G401 (cell line): ENCODE measurements at regions not wholly inside any gene's neighbourhood (a gene's known extent, or its start where the extent isn't known, plus 50 kb on each side); places are given as distances from the start of the nearest gene placed in this dataset.

Experiments
- DNase-seq: peaks from one replicate; pipeline ENCODE4 v3.0.0-alpha.2; 2015; ENCODE audit warnings: low spot score
- in situ Hi-C: cut with HindIII; loops from 2 replicates; pipeline ENCODE4 v1.10.0; 2016; ENCODE audit warnings: low sequenced_read_pairs, mixed read lengths

DNA sequence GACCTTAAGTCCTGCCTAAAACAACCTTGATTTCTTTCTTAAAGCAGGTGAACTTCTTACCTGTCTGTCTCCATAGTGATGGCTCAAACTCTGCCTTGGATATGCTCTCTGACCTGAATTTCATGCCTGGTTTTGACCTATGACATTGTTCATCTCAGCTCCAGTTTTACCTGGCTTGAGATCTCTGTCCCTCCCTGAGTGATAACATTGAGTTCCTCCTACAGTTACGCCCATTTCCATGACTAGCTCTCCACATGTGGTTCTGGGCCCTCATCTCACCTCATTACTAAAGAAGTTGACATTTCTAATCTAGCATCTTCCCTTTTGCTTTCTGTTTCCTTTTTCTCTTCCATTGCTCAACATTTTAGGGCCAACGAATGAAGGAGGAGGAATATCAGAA, 233.1 kb downstream of the HHIPL2 start:
- in situ Hi-C loops, result no loop called here
- no peak for DNase-seq

DNA sequence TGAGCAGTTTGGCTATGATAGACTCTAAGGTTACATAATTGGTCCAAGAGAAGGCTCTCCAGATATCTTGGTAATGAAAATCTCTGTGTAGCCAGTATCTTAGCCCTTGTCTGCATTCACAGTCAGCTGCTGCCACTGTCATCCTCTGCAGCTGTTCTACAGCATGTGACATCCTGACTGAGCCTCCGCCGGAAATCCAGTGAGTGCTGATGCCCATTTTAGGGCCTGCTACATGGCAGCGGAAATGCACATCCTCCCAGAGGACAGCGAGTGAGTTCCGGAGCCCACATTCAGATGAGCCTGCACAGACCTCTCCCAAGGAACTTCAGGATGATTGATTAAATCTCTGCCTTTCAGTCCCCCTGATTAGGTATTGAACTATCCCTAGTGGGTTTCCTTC, 237.1 kb downstream of the HHIPL2 start:
- DNase-seq, result no peak
- in situ Hi-C loops, result no loop called here

DNA sequence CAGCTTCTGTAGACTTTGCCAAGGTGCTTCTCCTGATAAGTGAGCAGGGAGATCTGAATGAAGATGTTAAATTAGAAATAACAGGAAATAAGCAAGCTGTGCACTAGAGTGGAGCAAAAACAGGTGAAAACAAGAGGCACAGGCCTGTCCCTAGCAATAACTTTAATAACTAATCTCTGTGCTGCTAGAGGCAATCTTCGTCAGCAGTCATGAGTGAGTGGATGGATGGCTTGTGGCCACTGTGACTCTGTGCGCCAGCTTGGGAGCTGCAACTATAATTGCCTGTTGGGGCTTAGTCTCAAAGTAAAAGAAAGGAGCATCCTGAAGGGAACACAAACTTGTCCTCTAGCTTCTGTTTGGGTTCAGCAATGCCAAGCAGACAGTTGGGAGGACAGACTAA, 240.3 kb downstream of the HHIPL2 start:
- DNase-seq, result no peak
- in situ Hi-C loops, result no loop called here

DNA sequence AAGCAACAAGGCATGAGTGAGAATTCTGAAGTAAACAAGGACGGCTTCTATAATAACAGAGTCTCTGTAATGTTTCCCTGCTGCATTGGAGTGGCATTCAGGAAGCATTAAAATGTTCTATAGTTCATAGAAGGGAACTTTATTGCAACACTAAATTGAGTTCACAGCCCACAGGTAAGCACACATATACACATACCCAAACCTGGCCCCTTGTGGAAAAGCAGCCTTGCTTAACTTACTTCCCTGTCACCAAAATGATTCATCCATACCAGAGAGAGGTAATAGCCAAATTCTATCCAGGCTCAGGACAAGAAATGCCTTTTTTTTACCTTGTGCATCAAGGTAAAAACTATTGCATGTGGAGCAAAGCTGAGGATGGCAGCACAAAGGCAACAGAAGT, 241.4 kb downstream of the HHIPL2 start:
- in situ Hi-C loops, result no loop called here
- DNase-seq, result no peak

DNA sequence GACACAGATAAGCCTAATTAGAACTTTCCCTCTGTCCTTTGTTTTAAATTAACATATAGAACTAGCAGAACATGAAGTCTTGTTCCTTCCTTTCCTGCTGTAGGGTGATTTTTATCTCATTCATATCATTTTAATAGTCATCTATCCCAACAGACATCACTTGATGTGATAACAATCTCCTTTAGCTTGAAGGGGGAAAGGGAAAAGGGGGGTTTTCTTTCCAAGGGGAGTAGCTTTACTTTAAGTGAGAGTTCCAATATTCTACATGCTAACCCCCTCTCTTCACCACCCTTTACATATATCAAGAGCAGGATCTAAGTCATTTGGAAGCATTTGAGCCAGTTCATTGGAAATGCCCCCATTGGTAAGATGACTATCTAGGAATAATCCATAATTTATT, 241.9 kb downstream of the HHIPL2 start:
- in situ Hi-C loops, result no loop called here
- DNase-seq, result no peak

DNA sequence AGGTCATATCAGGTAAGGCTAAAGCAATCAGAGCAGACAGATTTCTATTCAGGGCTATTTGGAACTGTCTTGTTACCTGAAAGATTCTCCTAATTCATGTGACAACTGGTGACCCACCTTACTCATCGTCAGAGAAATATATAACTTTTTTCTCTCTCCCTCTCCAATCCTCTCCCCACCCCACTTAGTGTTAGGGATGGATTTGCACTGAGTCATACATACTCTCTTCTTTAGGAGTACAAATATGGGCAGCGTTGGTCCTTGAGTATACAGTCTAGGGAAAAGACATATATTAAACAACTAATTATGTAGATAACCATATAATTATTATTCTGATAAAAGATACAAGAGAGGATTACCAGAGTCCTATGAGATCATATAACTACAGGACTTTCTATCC, 246.3 kb downstream of the HHIPL2 start:
- no peak for DNase-seq
- in situ Hi-C loops, result no loop called here

DNA sequence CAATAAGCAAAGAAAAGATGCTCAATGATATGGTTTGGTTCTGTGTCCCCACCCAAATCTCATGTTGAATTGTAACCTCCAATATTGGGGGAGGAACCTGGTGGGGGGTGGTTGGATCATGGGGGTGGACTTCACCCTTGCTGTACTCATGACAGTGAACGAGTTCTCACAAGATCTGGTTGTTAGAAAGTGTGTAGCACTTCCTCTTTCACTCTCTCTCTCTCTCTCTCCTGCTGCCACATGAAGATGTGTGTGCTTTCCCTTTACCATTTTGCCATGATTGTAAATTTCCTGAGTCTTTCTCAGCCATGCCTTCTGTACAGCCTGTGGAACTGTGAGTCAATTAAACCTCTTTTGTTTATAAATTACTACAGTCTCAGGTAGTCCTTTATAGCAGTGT, 248.4 kb downstream of the HHIPL2 start:
- in situ Hi-C loops, result no loop called here
- DNase-seq, result no peak

DNA sequence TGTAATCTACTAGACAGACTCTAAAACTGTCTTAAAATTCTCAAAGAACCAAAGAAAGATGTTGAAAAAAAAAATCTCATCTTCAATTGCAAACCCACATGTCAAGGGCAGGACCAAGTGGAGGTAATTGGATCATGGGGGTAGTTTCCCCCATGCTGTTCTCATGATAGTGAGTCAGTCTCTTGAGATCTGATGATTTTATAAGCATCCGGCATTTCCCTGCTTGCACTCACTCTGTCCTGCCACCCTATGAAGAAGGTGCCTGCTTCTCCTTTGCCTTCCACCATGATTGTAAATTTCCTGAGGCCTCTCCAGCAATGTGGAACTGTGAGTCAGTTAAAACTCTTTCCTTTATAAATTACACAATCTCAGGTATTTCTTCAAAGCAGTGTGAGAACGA, 257.0 kb downstream of the HHIPL2 start:
- DNase-seq, result no peak
- in situ Hi-C loops, result no loop called here

DNA sequence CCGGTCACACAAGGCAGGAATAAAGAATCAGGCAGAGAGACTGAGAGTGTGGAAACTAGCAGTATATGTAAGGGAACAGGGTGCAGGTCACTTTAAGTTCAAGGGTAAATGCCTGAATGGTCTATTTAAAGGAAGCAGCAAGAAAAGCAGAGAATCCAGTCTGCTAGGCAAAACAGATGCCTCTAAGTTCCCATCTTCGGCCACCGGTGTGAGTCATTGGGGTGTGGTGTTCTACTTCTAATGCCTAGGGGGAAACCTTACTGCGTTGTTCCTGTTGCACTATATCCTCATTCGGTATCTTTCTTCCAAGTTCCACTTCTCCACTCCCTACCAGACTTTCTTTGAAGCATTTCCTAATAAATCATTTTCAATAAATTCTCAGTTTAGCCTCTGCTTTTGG, 259.9 kb downstream of the HHIPL2 start:
- no peak for DNase-seq
- in situ Hi-C loops, result no loop called here

DNA sequence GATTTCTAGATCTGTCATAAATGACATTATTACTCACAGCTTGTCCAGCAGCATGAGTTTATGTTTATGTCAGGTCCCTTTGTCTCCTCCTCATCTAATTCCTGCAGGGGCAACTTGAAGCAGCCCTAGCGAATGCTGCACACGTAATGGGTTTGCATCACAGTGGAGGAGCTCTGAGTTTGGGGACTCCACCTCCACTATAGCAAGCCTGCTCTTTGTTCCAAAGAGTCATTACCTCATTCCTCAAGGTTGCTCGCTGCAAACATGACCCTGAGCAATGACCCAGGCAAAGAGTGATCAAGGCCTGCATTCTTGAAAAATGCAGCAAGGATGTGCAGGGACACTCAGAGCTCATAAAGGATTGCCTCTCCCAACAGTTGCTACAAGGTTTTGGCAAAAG, 261.9 kb downstream of the HHIPL2 start:
- DNase-seq, result no peak
- in situ Hi-C loops, result no loop called here

DNA sequence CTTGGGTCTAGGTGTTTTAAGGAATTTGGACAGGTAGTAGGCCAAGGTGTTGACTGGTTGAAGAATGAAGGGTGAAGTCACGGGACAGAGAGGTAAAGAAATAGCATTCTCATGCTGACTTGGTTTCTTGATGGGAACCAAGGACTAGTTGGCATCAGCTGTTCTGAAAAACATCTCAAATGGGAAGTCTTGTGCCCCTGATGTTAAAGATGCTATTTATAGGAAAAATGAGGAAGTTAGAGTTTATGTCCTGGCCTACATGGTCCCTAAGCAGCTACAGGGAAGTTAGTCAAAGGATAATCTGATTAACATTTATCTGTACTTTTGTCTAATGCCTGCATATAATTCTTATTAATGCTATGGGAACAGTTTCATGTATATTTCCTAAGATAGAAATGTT, 262.4 kb downstream of the HHIPL2 start:
- in situ Hi-C loops, result no loop called here

DNA sequence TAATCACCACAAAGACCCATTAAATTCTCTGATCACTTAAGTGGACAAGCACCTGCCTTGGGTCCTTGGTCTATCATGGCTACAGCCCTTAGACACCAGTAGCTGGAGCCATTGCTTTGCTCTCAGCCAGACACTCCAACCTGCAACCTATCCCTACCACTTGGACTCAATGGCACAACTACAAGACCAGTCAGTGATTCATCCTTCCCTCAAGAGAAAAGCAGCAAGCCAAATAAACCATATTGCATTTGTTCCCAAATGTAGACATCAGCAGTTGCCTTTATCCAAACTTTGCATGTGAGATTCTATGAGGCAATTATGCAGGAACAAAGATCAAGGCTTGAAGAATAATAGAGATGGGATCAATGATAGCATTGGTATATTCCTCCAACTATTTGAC, 263.4 kb downstream of the HHIPL2 start:
- in situ Hi-C loops, result no loop called here
- DNase-seq, result no peak

More for the DNA sequence above, 262.4 kb downstream of the HHIPL2 start:
- DNase-seq, result no peak

DNA sequence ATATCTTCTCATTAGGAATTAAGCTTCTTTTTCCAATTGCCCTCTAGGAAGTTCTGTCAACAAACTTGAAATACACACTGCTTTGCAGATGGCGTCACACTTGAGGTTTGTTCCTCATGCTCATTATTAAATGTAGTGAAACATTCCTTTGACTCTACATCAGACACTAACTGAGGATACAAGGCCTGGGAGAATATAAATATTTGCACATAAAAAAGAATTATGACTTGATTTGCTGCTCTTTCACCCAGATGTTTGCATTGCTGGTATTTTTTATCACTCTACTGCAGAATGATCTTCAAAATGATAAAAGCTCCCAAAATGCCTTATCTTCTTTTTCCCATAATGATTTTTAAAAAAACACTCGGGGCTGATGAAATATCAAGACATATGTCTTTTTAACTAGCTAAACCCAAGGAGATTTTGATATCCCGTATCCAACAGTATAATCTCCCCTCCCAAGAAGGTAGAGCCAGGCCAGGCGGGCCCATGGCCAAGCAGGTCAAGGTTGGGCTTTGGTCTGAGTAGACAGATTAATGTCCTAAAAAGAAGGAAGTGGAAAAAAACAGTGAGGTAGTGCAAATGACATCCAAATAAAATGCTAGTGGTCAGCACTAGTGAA, 264.6 kb downstream of the HHIPL2 start:
- no peak for DNase-seq
- in situ Hi-C loops, result no loop called here

DNA sequence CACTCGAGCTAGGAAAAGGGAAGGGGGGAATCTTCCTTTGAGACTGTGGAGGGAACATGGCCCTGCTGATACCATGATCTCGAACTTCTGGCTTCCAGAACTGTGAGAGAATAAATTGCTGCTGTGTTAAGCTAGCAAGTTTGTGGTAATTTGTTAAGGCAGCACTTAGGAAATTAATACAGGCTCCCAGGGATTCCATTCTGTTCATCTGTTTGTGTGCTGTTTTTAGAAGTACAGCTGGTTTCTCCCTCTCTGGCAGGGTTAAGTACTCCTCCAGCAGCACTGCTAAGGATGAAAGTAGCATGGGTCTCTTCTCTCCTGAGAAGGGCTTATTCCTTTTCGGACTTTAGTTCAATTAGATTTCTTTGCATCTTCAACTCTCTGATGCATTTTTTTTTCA, 268.3 kb downstream of the HHIPL2 start:
- in situ Hi-C loops, result no loop called here
- no peak for DNase-seq

DNA sequence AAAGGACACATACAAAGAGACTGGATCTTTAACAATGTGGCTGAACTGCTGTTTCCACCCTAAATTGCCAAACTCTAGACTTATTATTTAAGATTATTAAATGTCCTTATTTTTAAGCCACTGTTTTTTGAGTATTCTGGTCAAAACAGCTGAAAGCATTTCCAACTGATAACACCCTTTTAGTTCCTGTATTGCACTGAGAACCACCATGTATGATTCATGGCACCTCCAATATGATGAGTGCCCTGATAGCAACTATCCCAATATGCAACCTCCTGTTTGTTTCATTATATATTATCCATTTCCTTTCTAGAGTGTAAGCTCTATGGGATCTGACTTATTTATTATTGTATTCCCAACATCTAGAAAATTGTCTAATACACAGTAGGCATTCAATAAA, 269.4 kb downstream of the HHIPL2 start:
- in situ Hi-C loops, result no loop called here
- DNase-seq, result no peak

DNA sequence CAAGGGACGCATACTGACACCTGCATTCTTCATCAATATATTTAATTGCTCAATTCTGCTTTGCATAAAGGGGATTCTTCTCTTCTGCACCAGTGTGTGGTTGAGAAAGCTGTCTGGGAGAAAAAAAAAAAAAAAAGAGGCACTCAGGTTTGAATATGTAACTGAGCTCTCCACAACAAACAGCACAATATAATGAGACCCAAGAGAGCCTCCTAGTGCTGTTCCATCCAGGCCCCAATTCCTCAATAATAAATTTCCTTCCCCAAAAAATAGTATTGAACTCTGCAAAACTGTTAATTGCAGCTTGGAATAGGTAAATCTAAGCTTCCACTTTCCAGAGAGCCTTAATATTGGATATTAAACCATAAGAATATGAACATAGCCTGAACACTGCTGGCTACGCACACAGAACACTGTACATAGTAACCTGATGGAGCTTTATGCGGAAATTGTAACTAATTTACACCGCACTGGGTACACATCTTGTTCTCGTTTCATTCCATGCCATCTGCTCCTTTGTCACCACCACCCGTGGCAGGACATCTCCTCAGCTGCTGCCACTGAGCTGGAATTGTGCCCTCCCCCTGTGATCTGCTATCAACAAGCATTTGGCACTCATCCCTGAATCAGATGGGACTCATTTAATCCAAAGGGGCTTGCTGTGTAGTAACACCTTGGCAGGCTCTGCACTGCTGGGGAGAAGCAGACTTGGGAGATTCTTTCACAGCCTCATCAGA, 272.0 kb downstream of the HHIPL2 start:
- in situ Hi-C loops, result no loop called here
- DNase-seq, result peak; percentile 98

DNA sequence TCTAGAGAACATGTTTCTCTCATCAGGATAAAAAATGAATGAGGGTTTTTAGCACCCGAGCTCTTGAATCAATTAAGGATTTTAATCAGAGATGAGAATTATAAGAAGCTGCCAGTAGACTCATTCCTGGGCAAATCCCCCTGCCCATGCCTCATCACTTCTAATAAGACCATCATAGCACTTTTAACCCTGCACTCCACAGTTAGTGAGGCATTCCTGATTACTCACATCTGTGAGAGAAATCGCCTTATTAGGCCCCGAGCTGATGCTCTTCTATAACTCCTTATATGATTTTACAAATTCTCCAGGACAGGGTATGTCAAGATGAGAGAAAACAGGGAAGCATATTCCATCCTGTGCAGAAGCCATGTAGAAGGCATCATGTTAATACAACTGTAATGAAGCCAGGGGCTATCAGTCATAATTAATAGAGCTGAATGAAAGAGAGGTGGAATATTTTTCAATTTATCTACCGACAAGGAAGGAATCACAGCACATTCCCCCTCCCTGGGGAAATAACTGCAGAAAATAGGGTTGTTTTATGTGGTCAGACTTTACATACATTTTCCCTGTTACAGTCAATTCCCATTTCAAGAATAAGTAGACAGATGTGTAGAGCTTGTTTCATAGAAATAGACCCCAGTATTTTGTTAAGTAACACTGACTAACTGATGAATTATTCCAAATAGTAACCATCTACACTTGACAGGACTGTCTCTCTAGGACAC, 272.7 kb downstream of the HHIPL2 start:
- no peak for DNase-seq
- in situ Hi-C loops, result no loop called here

DNA sequence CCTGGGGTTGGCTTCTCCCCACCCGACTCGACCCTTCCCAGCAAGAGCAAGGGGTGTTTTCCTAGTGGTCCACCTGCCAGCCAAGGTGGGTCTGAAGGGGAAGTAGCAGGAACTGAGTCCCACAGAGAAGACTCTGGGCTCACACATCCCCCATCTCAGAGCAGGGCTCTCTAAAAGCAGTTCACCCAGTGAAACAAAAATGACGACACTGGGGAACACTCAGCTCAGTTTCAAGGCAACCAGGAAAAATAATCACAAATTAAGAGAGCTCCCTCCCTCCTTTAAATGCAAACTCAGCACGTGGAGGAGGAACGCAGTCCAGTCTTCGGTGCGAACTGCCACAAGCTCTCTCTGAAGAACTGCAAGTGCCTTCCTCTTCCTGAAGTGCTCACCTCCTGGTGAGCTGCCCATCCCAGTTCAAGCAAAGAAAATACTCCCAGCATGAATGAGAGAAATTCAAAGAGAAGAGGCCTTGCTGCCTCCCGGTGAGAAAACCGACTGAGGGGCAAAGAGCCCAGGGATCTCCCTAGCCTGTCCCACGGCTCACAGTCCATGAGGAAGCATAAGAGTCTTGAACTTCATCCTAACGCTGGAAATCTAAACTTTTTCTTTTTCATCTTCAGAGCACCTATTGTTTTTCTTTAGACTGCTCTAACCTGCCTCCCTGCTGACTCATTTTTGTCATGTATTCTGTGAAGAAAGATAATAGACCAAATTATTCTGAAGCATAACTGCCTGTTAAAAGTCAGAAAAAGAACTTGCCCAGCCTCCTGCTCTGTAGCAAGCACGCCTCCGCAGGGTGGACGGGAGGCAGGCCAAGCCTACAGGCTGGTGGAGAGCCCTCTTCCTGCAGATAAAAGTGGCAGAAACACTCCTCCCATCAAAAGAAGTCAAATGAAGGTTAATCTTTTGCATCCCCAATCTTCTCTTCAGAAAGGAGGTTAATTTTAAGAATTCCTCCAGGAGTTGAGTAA, 281.4 kb downstream of the HHIPL2 start:
- in situ Hi-C loops, result no loop called here
- no peak for DNase-seq

DNA sequence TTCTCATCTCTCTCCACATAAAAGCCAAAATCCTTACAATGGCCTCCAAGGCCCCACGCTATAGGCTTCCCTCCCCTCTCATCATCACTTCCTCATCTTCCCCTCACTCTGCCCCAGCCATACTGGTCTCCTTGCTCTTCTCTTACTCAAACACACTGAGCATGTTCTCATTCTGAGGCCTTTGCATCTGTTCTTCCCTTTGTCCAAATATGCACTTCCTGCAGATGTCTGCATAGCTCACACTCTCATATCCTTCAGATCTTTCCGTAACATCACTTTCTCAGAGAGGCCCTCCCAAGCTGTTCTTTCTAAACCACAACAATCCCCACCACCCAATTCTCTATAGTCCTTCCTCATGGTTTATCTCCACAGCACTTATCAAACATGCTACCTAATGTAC, 284.1 kb downstream of the HHIPL2 start:
- in situ Hi-C loops, result no loop called here
- no peak for DNase-seq

DNA sequence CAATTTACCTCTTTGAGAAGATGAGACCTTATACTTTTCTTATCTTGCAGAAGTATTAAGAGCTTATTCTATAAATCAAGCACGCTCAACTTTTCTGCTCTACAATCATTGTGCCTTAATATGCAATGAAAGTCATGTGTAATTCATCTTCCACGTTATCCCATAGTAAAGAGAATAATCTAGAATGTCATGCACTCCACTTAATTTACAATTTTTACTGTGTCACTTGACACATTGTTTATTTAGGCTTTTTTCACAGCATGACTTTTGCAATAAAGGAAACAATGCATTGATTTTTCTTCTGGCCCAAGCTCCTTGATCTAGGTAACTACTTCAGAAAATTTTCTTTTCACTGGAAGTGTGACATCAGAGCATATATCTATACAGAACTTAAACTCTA, 290.9 kb downstream of the HHIPL2 start:
- in situ Hi-C loops, result no loop called here
- no peak for DNase-seq
